Activated CD4-positive, CD25-positive, alpha-beta regulatory T cell (primary cell): ENCODE measurements at regions not wholly inside any gene's neighbourhood (a gene's known extent, or its start where the extent isn't known, plus 50 kb on each side); places are given as distances from the start of the nearest gene placed in this dataset.
"Not testable (repeated sequence)": the region's sequence is repeated elsewhere in the genome, so short reads cannot be mapped to it uniquely, and the experiment has no call there.

Experiments used
- DNase-seq, 4 experiments: peaks; one replicate each; lab custom pipeline; 2025; lab: John Stamatoyannopoulos, UW

DNA sequence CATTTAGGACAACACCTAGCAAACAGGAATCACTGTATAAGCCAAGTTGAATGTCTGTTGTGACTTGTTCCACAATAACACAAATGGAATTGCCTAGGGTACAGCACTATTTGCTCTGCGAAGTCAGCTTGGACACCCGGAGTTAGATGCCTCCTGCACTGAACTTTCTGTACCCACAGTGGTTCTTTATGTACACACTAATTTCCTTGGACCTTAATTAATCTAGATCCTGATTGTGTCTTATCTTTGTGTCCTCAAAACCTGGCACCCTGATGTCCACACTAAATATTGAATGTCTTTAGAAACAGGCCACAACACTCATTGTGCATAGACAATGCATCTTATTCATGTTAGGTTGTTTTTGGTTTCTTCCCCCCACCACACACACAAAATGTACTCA, 278.9 kb upstream of the NR2F2 start:
- no peak for DNase-seq

GRCh38 chr15:96052154-96052553, 278.3 kb upstream of the NR2F2 start:
- no peak for DNase-seq

DNA sequence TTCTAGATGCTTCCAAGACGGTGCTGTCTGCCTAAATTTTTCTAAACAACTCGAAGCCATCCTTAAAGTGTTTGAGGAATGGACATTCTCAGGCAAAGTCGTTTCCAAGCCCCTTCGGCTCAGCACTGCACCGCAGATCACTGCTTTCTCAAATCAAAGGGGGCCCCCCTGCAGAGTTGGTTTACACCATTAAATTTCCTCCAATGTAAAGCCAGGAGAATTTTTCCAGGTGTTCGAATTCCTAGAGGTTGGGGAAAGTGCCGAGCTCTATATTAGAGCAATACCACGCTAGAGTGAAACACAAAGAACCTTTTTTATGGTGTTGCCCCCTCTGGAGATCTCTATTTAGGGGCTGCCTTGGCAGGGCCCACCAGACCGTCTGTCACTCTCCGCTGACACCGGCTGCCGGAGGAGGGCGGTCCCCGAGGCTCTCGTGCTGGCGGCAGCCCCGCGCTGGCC, 277.9 kb upstream of the NR2F2 start:
- no peak for DNase-seq

DNA sequence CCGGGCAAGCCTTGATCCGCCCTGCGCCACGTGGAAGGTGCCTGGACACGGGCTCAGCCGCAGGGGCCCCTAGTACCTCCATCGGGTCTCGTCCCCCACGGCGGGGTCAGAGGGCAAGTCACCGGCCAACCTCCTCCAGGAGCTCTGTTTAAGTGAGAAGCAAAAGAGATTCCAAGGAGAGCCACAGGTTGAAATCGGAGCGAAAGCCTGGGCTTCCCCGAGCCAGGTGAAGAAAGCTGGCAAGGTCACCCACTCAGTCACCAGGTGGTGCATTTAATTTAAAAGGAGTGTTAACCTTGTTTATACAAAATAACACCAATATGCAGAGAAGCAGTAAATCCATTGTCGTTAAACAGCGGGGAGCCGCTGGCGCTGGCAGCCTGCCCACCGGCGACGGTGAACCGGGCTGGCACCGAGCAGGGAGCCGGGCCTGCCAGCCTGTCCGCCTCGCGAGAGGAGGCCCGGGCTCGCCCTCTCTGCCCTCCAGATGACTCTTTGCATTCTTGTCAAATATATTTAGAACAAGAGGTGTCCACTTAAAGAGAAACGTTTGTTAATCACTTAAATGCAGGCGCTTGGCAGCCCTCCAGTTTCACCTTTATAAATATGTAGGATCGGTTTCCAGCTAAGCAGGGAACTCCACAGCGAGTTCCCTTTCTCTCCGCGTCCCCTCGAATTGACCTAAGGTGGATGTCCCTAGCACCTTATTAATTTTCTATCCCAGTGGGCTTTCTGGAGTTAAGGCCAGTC, 277.3 kb upstream of the NR2F2 start:
- DNase-seq = peak in 1 of 4 experiments; percentile 1

DNA sequence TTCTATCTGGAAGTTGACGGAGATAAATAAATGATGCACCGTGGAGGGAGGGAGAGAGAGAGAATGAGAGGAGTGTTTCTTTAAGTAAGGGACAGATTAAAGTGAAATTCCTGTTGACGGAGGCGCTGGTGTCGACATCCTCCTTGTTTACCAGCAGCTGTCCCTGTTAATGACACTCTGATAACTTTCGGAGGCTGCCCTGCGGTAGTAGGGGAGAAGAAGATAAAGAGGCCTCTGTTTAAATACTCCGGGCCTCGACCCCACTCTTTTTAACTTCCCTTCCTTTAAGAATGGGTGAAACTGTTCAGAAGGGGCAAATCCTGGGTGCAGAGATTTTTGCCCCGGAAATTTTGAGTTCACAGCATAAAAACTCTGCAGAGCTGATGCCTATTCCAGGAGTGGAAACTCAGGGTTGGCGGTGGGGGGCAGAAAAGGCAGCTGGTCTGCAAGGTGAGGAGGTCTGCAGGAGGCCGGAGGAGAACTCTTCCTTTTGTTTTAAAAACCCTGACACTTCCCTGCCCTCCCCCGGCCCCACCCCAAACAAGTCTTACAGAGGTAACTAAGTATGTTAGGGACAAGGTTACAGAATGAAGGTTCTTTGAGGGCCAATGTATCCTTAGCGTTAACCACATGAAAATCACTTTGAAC, 276.6 kb upstream of the NR2F2 start:
- DNase-seq = no peak

- DNase-seq = no peak
These were observed 275.9 kb upstream of the NR2F2 start for GRCh38 chr15:96054621-96055020.

GRCh38 chr15:96058103-96058851, 272.2 kb upstream of the NR2F2 start:
- DNase-seq = no peak

DNA sequence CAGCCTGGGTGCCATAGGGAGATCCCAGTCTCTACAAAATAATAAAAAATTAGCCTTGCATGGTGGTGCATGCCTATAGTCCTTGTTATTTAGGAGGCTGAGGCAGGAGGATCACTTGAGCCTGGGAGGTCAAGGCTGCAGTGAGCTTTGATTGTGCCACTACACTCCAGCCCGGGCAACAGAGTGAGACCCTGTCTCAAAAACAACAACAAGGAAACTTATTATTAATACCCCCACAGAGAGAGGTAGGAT, 271.7 kb upstream of the NR2F2 start:
- not testable (repeated sequence) for DNase-seq

DNA sequence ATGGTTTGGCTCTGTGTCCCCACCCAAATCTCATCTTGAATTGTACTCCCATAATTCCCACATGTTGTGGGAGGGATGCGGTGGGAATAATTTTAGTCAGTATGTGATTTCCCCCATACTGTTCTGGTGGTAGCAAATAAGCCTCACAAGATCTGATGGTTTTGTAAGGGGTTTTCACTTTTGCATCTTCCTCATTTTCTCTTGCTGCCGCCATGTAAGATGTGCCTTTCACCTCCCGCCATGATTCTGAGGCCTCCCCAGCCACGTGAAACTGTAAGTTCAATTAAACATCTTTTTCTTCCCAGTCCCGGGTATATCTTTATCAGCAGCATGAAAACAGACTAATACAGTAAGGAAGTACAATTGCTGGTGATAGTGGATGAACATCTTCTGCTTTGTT, 269.9 kb upstream of the NR2F2 start:
- DNase-seq = not testable (repeated sequence)

- DNase-seq = no peak
These were observed 266.1 kb upstream of the NR2F2 start for GRCh38 chr15:96064351-96064756.

- no peak for DNase-seq
These were observed 264.4 kb upstream of the NR2F2 start for GRCh38 chr15:96066126-96066525.

DNA sequence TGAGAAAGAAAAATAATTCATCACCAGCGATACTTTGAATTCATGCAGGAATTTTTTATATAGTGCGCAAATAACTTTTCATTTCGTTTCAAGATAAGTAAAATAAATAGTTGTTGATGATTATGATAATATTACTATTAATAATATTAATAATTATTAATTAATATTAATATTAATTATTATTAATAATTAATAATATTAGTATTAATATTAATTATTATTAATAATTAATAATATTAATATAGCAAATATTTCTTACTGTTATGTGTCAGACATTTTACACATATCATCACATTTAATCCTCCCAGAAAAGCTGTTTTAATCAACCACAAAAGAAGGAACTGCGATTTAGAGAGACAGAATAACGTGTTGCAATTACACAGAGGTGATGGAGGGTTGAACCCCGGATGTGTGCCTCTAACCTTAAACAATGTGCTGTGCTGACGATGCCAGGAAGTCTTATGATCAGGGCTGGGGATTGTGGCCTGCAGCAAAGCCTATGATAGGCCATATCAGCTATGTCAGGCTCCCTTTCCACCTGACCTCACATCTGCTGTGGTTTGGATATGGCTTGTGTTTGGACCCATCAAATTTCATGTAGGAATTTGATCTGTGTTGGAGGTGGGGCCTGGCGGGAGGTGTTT, 263.5 kb upstream of the NR2F2 start:
- DNase-seq = no peak

DNA sequence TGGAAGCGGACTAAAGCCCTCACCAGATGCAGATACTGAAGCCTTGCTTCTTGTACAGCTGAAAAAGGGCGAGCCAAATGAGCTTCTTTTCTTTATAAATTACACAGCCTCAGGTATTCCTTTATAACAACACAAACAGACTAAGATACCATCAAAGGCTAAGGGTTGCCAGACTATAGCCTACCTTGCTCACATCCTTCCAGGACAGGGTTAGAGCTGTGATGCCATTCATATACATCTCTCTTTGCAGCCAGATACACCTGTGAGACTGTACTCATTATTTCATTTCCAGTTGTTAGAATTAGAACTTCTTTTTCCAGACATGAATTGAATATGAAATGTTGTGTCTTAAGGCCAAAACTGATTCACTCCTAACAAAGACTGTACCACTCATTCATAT, 262.8 kb upstream of the NR2F2 start:
- DNase-seq = no peak

- no peak for DNase-seq
These were observed 261.6 kb upstream of the NR2F2 start for GRCh38 chr15:96068897-96069296.

DNA sequence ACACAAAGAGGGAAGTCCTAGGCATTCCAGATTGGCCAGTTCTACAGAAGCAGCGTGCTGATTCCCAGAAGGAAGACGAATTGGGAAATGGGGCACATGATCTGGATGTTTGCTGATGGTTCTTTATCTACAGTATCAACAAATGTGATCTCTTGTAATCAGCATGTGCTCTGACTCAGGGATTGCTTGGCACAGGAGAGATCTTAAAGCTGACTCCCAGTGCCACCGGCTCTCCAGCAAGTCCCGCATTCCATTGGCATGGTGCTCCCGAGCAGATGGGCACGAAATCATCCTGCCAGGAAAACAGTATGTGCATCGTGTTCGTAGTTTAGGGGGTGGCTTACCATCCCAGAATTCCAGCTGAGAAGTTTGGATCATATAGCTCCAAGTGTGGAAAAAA, 259.9 kb upstream of the NR2F2 start:
- no peak for DNase-seq

DNA sequence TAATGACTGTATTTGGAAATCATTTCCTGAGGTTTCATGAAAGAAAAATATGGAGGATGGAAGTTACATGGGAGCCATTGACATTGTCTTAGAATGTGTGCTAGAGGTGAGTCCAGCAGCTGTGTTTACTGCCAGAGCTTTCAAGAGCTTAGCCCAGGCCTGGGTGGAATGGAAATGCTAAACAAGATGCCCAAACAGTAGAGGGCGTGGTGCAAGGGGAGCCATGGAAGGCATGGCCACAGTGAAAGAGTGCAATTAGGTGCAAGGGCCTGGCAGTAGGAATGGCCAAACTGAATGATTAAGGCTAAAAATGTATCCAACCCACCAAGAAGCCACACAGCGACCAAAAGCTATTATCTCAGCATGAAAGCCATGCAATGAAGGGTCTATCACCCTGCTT, 257.7 kb upstream of the NR2F2 start:
- no peak for DNase-seq

DNA sequence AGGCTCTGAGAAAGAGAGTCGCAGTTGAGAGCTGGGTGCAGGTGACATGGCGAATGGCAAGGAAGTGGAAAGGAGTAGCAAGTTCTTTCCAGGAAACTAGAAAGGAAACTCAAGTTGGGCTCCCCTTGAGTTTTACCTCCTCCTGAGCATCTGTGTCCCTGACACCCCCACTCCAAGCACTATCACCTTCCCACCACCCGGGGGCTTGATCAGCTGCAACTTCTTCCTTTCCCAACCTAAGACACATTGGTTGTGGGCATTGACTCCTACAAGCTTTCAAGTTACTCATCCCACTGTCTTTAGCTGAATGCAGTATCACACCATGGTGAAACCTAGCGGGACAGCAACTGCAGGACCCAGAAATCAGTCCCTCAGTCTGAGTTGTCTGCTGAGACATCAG, 256.6 kb upstream of the NR2F2 start:
- no peak for DNase-seq

DNA sequence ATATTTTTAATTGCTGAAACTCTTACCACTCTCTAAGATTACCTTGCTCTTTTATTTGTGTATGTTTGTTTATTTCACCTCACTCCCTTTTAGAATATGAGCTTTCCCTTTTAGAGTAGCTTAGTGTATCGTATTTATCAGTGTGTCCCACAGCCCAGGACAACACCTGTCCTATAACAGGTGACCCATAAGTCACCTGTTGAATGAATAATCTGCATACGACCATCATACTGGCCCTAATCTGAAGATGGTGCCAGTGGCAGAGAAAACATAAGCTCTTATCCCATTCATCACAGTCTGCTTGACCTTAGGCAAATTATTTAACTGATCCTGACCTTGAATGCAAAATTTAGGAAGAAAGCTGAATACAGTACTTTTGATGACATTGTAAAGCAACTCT, 254.6 kb upstream of the NR2F2 start:
- DNase-seq = no peak

DNA sequence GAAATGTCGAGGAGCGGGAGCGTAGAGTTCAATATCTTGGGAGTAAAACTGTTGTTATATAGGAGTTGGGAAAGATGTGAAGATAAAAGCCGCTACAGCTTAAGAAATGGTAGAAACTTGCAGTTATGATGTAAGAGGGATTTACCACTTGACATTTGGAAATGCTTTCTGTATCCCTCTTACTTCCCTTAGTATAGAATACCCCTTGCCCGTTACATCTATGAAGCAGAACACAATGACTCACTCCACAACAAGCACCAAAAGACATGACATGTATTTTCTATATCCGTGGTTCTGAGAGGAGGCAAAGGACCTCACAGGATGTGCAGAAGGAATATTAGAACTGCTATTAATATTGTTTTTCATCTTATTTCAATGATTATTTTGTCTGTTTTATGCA, 254.2 kb upstream of the NR2F2 start:
- no peak for DNase-seq

DNA sequence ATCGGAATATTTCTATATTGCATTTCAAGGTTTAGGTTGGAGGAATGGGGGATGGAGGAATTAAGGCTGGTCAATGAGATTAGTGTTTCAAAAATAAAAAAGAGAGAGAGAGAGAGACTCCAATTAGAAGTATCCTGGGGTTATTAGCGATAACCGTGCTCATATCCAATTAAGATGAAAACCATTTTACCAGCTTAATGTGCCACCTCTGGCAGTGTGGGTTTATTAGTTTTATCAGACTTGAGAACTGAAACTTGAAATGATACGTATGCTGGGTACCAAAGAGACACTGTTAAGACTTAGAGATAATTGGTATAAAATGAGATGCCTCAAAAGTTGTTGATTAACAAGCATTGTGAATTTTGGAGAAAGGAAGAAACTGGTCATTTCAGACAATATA, 251.5 kb upstream of the NR2F2 start:
- no peak for DNase-seq

GRCh38 chr15:96079882-96080281, 250.6 kb upstream of the NR2F2 start:
- no peak for DNase-seq

DNA sequence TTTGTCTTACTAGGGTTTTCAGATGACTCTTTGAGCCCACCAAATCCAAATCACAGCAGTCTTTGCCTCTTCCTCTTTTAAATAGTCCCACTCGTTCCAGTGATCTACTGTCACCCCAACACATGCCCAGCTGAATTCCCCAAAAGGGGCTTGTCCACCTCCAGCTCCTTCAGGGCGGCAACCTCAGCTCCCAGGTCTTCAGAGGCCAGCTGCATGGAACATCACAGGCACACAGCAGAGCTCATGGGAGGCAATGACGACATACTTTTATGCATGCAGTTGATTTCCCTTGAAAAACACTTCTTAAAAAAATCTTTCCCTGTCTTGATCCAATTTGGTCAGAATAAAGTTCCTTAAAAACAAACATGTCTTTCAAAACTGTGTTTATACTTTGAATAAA, 244.3 kb upstream of the NR2F2 start:
- DNase-seq = no peak
